HG03442 (cell line): ENCODE measurements at regions not wholly inside any gene's neighbourhood (a gene's known extent, or its start where the extent isn't known, plus 50 kb on each side); places are given as distances from the start of the nearest gene placed in this dataset.
"Not testable (repeated sequence)": the region's sequence is repeated elsewhere in the genome, so short reads cannot be mapped to it uniquely, and the experiment has no call there.

Source experiments
- ATAC-seq: cut with Tn5 transposase; IDR thresholded peaks from one replicate; pipeline ENCODE4 v1.9.1; 2021; ENCODE audit warnings: mild to moderate bottlenecking, moderate library complexity; ENCODE audit not compliant: unreplicated experiment

GRCh38 chr20:19833395-19833794, 75.3 kb downstream of the RIN2 start:
- no peak for ATAC-seq

- no peak for ATAC-seq
These were observed 76.2 kb downstream of the RIN2 start for GRCh38 chr20:19834287-19834686.

GRCh38 chr20:19834783-19835182, 76.7 kb downstream of the RIN2 start:
- ATAC-seq = no peak

GRCh38 chr20:19835533-19836222, 77.6 kb downstream of the RIN2 start:
- no peak for ATAC-seq

- no peak for ATAC-seq
These were observed 80.4 kb downstream of the RIN2 start for GRCh38 chr20:19838468-19838867.

- ATAC-seq = no peak
These were observed 81.0 kb downstream of the RIN2 start for GRCh38 chr20:19839053-19839452.

GRCh38 chr20:19840111-19840710, 82.2 kb downstream of the RIN2 start:
- no peak for ATAC-seq

- no peak for ATAC-seq
These were observed 83.7 kb downstream of the RIN2 start for GRCh38 chr20:19841740-19842139.

- ATAC-seq = not testable (repeated sequence)
These were observed 86.8 kb downstream of the RIN2 start for GRCh38 chr20:19844850-19845249.

- no peak for ATAC-seq
These were observed 89.3 kb downstream of the RIN2 start for GRCh38 chr20:19847383-19847782.

- ATAC-seq = no peak
These were observed 91.5 kb downstream of the RIN2 start for GRCh38 chr20:19849341-19850197.

GRCh38 chr20:19850198-19850533, 92.1 kb downstream of the RIN2 start:
- ATAC-seq = no peak

- no peak for ATAC-seq
These were observed 93.8 kb downstream of the RIN2 start for GRCh38 chr20:19851861-19852260.

GRCh38 chr20:19855416-19855815, 97.4 kb downstream of the RIN2 start:
- ATAC-seq = no peak

- ATAC-seq = no peak
These were observed 100.7 kb downstream of the RIN2 start for GRCh38 chr20:19858466-19859371.

- no peak for ATAC-seq
These were observed 101.4 kb downstream of the RIN2 start for GRCh38 chr20:19859444-19859843.

- no peak for ATAC-seq
These were observed 102.7 kb downstream of the RIN2 start for GRCh38 chr20:19860737-19861136.

GRCh38 chr20:19861147-19861759, 103.2 kb downstream of the RIN2 start:
- no peak for ATAC-seq

GRCh38 chr20:19864130-19864529, 106.1 kb downstream of the RIN2 start:
- no peak for ATAC-seq

- ATAC-seq = no peak
These were observed 108.0 kb downstream of the RIN2 start for GRCh38 chr20:19866070-19866469.

GRCh38 chr20:19867074-19867473, 109.0 kb downstream of the RIN2 start:
- no peak for ATAC-seq
